Ascending aorta (tissue), 2 donors: ENCODE measurements at regions not wholly inside any gene's neighbourhood (a gene's known extent, or its start where the extent isn't known, plus 50 kb on each side); places are given as distances from the start of the nearest gene placed in this dataset.
"Not testable (repeated sequence)": the region's sequence is repeated elsewhere in the genome, so short reads cannot be mapped to it uniquely, and the experiment has no call there.

Source experiments
- DNase-seq, 2 donors: peaks; one replicate each; pipeline ENCODE4 v3.0.0-alpha.2; 2019; ENCODE audit warnings: low spot score in 2 of 2
- H3K27ac ChIP-seq, 2 donors: fragments of 200-600 bp; sonication (generic); one replicate each; pipeline ENCODE4 v1.5.1; 2016 to 2017; ENCODE audit warnings: mild to moderate bottlenecking in 1 of 2
- H3K27me3 ChIP-seq: fragments of 200-600 bp; sonication (generic); one replicate; pipeline ENCODE4 v1.5.1; 2017
- H3K36me3 ChIP-seq, 2 donors: fragments of 200-600 bp; sonication (generic); one replicate each; pipeline ENCODE4 v1.5.1; 2016
- H3K4me1 ChIP-seq, 2 donors: fragments of 200-600 bp; sonication (generic); one replicate each; pipeline ENCODE4 v1.5.1; 2016 to 2017; ENCODE audit warnings: mild to moderate bottlenecking in 1 of 2
- H3K4me3 ChIP-seq, 2 donors: fragments of 200-600 bp; sonication (generic); one replicate each; pipeline ENCODE4 v1.5.1; 2016 to 2017; ENCODE audit warnings: mild to moderate bottlenecking in 1 of 2
- H3K9me3 ChIP-seq, 2 donors: fragments of 200-600 bp; sonication (generic); one replicate each; pipeline ENCODE4 v1.5.1; 2016
- intact Hi-C: fragments of 100-400 bp; cut with DNase I; formaldehyde crosslinking; loops from one replicate; pipeline ENCODE4 v1.15.1; 2023
- TF ChIP-seq, protein P1 (sequence below), 3 experiments: fragments of 200-600 bp in 2 of 3; fragments of 450-650 bp in 1 of 3; sonication (generic) in 2 of 3; IDR thresholded peaks; one replicate each; pipeline ENCODE4 v1.5.1; 2016 to 2019; ENCODE audit warnings: antibody characterized with exemption in 3 of 3, mild to moderate bottlenecking in 1 of 3, moderate library complexity in 1 of 3

- TF ChIP-seq, protein P1, sequence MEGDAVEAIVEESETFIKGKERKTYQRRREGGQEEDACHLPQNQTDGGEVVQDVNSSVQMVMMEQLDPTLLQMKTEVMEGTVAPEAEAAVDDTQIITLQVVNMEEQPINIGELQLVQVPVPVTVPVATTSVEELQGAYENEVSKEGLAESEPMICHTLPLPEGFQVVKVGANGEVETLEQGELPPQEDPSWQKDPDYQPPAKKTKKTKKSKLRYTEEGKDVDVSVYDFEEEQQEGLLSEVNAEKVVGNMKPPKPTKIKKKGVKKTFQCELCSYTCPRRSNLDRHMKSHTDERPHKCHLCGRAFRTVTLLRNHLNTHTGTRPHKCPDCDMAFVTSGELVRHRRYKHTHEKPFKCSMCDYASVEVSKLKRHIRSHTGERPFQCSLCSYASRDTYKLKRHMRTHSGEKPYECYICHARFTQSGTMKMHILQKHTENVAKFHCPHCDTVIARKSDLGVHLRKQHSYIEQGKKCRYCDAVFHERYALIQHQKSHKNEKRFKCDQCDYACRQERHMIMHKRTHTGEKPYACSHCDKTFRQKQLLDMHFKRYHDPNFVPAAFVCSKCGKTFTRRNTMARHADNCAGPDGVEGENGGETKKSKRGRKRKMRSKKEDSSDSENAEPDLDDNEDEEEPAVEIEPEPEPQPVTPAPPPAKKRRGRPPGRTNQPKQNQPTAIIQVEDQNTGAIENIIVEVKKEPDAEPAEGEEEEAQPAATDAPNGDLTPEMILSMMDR (IDR thresholded peaks at IDR 0.05), result no peak
- Histone ChIP-seq H3K27me3 (no peaks in the 10 kb centered on the region), H3K4me1 (no peaks in the 10 kb centered on the region), H3K4me3 (no peak overlapping the region), H3K9me3 (no peaks in the 10 kb centered on the region), H3K27ac (no peak overlapping the region), H3K36me3 (no peaks in the 10 kb centered on the region)
- no peak for DNase-seq
- intact Hi-C loops, result no loop called here
Measured at GRCh38 chr4:135434936-135435335, 1233.3 kb upstream of the PABPC4L start.

DNA sequence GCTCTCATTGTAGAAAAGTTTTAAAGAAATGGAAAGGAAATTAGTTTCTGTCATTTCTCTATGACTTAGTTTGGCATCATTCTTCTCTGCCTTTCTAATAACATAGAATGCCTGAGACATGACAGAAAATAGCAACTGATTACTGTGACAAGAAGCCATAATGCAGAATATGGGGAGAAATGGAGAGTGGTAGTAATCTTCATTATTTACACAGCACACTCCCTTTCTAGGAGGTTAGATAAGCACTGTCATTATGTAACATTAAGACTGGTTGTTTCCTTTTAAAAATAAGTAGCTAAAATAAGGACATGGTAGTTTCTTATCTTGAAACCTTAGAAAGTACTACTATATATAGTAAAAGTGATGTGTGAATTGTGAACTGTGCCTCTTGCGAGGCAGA lies 1227.9 kb upstream of the PABPC4L start:
- intact Hi-C loops, result no loop called here
- H3K4me1 ChIP-seq, result no peaks in the 10 kb centered on the region
- TF ChIP-seq, protein P1 (IDR thresholded peaks at IDR 0.05), result no peak

DNA sequence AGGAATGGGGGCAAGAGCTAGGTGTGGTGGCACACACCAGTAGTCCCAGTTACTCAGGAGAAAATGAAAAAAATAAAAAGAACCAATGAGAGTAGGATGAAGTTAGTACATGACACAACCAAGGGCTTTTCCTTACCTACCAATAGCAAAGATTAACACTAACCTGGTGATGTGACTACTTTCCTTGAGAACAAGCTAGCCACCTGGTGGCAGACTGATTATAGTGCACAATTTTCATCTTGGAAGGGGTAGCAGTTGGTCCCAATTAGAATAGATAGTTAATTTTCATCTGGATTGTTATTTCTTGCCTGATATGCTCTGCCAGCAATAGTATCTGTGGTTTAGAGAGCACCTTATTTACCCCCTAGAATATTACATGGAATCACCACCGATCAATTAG lies 1216.8 kb upstream of the PABPC4L start:
- H3K36me3 ChIP-seq, result no peaks in the 10 kb centered on the region
- no peak for DNase-seq
- no peaks in the 10 kb centered on the region for H3K4me1 ChIP-seq
- H3K9me3 ChIP-seq, result no peaks in the 10 kb centered on the region
- no peak overlapping the region for H3K27ac ChIP-seq
- H3K4me3 ChIP-seq, result no peak overlapping the region
- intact Hi-C loops, result no loop called here
- no peaks in the 10 kb centered on the region for H3K27me3 ChIP-seq
- TF ChIP-seq, protein P1 (IDR thresholded peaks at IDR 0.05), result no peak

More for the DNA sequence above, 1227.9 kb upstream of the PABPC4L start:
- Histone ChIP-seq H3K4me3 (no peak overlapping the region), H3K9me3 (no peaks in the 10 kb centered on the region), H3K27ac (no peak overlapping the region), H3K36me3 (no peaks in the 10 kb centered on the region), H3K27me3 (no peaks in the 10 kb centered on the region)
- DNase-seq, result no peak

DNA sequence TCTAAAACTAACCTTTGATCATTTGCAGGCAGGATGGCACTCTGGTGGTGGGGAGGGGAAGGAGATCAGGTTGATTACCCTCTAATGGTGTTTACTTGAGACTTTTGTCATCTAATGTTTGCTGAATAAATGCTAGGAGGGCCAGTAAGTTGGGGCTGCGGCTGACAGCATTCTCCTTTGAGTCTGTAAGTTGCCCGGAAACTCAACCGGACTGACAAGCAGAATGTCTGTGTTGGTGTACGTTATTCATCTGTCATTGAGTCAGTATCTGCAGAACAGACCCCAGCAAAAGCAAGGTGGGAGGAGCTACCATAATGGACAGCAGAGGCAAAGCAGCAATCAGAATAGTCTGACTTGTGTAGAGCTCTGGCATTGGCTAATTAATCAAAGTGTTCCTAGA lies 1210.6 kb upstream of the PABPC4L start:
- Histone ChIP-seq H3K27me3 (no peaks in the 10 kb centered on the region), H3K4me3 (no peak overlapping the region), H3K9me3 (no peaks in the 10 kb centered on the region), H3K4me1 (no peaks in the 10 kb centered on the region), H3K36me3 (no peaks in the 10 kb centered on the region), H3K27ac (no peak overlapping the region)
- intact Hi-C loops, result no loop called here
- no peak for DNase-seq
- TF ChIP-seq, protein P1 (IDR thresholded peaks at IDR 0.05), result no peak

- Histone ChIP-seq H3K27me3 (no peaks in the 10 kb centered on the region), H3K4me3 (no peak overlapping the region), H3K27ac (no peak overlapping the region), H3K4me1 (no peaks in the 10 kb centered on the region), H3K36me3 (no peaks in the 10 kb centered on the region), H3K9me3 (no peaks in the 10 kb centered on the region)
- intact Hi-C loops, result no loop called here
- no peak for DNase-seq
- TF ChIP-seq, protein P1 (IDR thresholded peaks at IDR 0.05), result no peak
Measured at GRCh38 chr4:135411251-135411650, 1209.7 kb upstream of the PABPC4L start.

DNA sequence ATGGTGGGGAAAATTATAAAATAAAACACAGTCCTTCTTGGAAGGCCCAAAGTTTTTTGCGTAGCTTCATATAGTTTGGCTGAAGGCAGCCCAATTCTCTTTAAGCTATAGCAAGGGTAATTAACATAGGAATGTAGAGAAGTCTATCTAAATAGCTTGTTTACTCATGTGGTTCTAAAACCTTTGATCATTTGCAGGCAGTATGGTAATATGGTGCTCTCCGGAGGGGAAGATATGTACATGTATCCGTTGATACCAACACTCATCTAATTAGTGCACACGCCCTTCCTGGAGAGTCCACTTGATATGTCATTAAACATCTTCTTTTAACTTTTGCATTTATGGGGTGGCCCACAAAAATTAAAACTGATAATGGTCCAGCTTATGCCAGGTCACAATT lies 1207.7 kb upstream of the PABPC4L start:
- intact Hi-C loops, H3K27ac ChIP-seq, H3K4me1 ChIP-seq, H3K9me3 ChIP-seq, H3K27me3 ChIP-seq, H3K4me3 ChIP-seq, H3K36me3 ChIP-seq, DNase-seq: not testable (repeated sequence)
